Left lobe of liver (tissue), 2 donors: ENCODE measurements at regions not wholly inside any gene's neighbourhood (a gene's known extent, or its start where the extent isn't known, plus 50 kb on each side); places are given as distances from the start of the nearest gene placed in this dataset.
"Not testable (repeated sequence)": the region's sequence is repeated elsewhere in the genome, so short reads cannot be mapped to it uniquely, and the experiment has no call there.

Experiments used
- ATAC-seq: fragments of 200-7000 bp; cut with Tn5 transposase; one replicate; pipeline ENCODE4 v1.9.1; 2020; ENCODE audit warnings: mild to moderate bottlenecking, moderate library complexity
- DNase-seq: peaks from one replicate; pipeline ENCODE4 v3.0.0-alpha.2; 2020; ENCODE audit warnings: low spot score
- donor health status: DM: no; HTN: no; CAD: no; lungs with moderate emphysema.
- donor health status: DM: no; HTN: yes; CAD: no.

DNA sequence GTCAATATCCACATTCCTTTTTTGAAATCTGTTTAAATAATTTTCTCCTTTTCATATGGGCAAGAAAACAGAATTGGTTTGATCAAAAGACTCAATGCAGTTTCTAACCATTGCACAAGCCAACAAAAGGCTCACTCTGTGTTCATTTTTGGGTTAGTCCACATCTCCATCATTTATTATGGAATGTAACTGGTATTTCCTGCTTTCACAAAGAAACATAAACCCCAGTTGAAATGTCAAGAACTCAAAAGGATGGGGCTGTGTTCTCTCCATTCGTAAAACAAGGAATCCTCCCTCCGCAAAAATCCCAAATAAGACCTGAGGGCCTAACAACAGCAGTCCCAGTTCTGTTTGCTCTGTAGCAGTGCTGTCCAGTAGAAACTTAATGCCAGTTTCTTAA lies 420.9 kb downstream of the GJA1 start:
- ATAC-seq (no peak), DNase-seq (no peak)

DNA sequence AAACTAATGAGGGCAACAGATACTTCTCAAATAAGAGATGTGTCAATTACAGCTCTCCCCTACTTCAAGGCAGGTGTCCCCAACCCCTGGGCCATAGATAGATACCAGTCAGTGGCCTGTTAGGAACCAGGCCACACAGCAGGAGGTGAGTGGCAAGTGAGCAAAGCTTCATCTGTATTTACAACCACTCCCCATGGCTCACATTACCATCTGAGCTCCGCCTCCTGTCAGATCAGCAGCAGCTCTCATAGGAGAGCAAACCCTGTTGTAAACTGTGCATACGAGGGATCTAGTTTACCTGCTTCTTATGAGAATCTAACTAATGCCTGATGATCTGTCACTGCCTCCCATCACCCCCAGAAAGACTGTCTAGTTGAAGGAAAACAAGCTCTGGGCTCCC lies 422.1 kb downstream of the GJA1 start:
- ATAC-seq (no peak), DNase-seq (no peak)

- DNase-seq (no peak), ATAC-seq (no peak)
Observed at GRCh38 chr6:121858310-121858709, 422.9 kb downstream of the GJA1 start.

DNA sequence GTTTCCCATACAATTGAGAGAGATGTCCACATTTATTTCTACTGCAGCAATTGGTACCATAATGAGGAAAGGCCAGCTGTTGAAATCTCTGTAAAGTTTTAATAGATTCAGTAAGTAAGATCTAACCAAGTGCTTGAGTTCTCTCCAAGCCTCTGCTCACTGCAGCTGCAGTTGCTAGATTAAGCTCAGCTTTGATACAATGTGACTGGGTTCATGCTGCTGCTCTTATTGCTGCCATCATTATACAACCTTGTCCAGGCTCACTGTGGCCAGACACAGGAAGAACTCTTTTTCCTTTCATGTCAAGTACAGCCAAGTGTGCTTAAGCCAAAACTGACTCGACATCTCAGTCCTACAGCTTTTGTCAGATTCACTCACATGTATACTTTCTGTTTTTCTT lies 423.5 kb downstream of the GJA1 start:
- ATAC-seq (no peak), DNase-seq (no peak)

- ATAC-seq = no peak
- DNase-seq = no peak
Observed at GRCh38 chr6:121865811-121866210, 430.4 kb downstream of the GJA1 start.

DNA sequence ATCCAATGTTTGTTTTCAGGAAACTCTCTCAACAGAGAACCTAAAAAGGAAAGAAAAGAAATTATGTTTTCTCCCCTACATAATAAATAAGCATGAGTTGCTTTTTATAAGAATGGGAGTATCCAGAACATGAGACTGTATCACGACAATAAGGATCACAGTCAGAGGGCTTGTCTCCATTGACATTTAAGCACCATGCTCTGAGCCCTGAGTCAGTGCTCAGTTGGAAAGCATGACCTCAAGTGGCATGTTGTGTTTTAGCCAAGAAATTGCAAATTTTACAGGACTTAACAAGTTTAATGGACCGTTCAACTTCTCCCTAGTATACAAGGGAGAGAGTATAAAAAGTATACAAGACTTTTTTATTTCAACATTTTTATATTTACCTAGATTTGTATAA lies 431.6 kb downstream of the GJA1 start:
- DNase-seq (no peak), ATAC-seq (no peak)

GRCh38 chr6:121868206-121868605 lies 432.8 kb downstream of the GJA1 start:
- ATAC-seq (no peak), DNase-seq (no peak)

GRCh38 chr6:121873595-121873994 lies 438.1 kb downstream of the GJA1 start:
- DNase-seq (no peak), ATAC-seq (no peak)

DNA sequence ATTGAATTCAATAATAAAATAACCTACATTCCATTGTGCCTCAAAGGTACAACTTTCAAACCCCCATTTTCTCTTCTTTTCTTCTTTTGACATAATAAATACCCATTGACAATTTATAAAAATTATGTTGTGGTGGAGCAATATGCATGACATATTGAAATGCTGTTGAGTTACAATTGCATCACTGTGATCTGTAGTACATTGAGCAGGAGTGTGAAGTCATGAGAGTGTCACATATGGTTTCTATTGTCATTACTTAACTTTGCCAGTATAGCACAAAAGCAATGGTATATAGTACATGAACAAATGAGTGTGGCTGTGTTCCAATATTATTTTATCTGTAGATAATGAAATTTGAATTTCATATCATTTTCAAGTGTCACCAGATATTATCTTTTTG lies 441.3 kb downstream of the GJA1 start:
- DNase-seq = no peak

GRCh38 chr6:121879149-121879548 lies 443.7 kb downstream of the GJA1 start:
- no peak for DNase-seq
- ATAC-seq = no peak

More for the DNA sequence above, 441.3 kb downstream of the GJA1 start:
- ATAC-seq = no peak

DNA sequence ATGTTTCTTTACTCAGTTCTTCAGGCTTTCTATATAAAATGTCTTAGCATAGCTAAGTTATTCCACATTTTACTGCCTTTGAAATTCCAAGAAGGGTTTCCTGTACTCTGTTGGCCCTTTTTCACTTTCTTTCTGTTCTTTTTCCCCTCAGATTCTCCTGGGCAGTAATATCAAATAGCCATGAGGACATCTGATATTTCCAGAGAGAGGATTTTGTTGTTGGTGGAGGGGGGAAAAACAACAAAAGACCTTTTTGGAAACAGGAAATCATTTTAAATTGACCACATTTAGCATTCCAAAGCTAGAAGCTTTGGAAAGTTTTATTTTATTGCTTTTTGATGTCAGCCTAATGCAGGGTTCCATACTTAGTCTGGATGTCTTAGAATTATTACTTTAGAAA lies 445.4 kb downstream of the GJA1 start:
- DNase-seq = no peak
- no peak for ATAC-seq

GRCh38 chr6:121881974-121882667 lies 446.7 kb downstream of the GJA1 start:
- DNase-seq (no peak), ATAC-seq (no peak)

GRCh38 chr6:121884091-121884490 lies 448.6 kb downstream of the GJA1 start:
- DNase-seq (no peak), ATAC-seq (no peak)

- no peak for ATAC-seq
- no peak for DNase-seq
Observed at GRCh38 chr6:121884620-121885019, 449.2 kb downstream of the GJA1 start.

- DNase-seq (no peak), ATAC-seq (no peak)
Observed at GRCh38 chr6:121885399-121886152, 450.1 kb downstream of the GJA1 start.

DNA sequence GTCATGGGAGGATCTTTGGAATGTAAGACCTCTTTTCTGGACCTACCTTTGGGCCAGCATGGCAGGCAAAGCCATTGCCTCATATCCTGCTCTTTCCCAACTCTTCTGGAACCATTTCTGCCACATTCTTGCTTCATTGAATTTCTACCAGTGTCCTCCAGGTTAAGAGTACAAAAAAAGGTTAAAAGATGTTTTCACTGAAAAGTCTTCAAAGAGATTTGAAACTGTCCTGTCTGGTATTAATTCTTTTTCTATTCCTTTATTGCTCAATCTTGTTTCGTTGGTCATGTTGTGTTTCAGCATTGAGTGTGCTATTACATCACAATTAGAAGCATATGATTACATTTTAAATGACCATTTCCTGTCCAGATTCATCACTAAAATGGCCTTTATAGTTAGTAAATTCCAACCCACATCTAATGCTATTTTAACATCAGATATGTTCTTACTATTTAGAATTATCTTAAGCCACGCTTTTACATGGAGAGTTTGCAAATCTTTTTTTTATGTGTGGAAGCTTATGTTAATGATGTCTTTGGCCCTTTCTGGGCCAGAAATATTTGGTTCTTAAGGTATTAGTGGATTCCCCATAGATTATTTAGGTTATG lies 450.9 kb downstream of the GJA1 start:
- no peak for DNase-seq
- ATAC-seq = no peak

- ATAC-seq = no peak
- no peak for DNase-seq
Observed at GRCh38 chr6:121887724-121888123, 452.3 kb downstream of the GJA1 start.

DNA sequence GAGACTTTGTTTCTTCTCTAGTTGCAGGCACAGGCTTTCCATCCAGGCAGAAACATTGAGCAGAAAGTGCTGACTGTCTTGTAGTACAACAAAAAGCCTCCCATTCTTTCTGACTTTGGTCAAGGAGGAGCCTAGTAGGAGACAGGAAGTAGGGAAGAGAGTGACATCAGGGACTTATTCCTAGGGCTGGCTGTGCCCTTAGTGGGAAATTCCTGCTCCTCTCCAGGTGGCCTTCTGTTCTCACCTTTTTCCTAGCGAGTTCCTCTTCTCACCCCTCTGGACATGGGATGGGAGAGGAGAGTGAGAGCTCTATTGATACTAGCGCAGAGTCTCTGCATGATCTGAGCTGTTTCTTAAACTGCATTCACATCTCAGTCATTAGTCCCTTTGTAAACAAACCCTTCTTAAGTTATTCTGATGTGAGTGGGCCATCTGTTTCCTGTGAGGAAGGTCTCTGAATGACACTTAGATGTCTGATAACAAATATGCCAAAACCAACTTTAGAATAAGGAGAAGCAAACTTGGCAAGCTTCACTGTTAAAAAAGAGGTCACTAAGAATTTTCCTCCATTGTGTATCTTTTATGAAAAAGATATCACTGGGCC lies 455.0 kb downstream of the GJA1 start:
- no peak for ATAC-seq

DNA sequence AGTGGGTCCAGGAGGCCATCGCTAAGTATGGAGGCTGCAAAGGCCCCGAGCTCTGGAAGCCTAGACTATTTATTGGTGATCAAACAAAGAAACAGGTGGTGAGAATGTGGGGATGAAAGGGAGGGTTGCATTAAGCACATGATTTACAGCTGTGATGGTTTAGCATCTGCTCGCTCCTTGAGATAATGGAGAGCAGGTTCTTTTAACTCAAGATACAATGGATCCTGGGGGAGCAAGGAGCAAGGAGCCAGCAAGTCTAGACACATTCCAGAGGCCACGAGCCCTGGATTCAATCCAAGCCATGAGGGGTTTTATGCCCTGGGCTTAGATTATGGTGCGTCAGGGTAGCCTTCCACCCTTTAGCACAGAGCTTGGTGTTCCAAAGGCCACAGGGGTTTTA lies 460.3 kb downstream of the GJA1 start:
- ATAC-seq = not testable (repeated sequence)

More for the DNA sequence above, 455.0 kb downstream of the GJA1 start:
- no peak for DNase-seq

GRCh38 chr6:121896363-121896762 lies 460.9 kb downstream of the GJA1 start:
- DNase-seq = no peak
- no peak for ATAC-seq

More for the DNA sequence above, 460.3 kb downstream of the GJA1 start:
- not testable (repeated sequence) for DNase-seq

DNA sequence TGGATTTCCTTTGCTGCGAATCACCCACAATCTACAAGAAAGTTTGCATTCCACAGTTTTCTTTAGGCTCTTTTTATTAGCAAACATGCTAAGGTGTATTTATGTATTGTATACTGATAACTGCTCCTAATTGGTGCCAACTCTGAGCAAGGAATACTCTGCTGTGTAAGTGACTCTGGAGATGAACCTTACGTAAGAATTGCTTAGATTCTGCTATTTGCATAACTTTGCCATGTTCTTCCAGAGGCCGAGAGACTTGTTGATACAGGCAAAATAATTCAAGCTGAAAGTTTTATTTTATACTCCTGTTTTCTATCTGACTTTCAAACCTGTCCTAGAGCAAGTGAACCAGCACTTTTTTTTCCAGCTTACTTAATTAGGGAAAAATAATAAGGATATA lies 461.3 kb downstream of the GJA1 start:
- DNase-seq (no peak), ATAC-seq (no peak)

GRCh38 chr6:121897337-121897760 lies 461.9 kb downstream of the GJA1 start:
- ATAC-seq (no peak), DNase-seq (no peak)
